GM18861 (cell line): ENCODE measurements at regions not wholly inside any gene's neighbourhood (a gene's known extent, or its start where the extent isn't known, plus 50 kb on each side); places are given as distances from the start of the nearest gene placed in this dataset.
"Not testable (repeated sequence)": the region's sequence is repeated elsewhere in the genome, so short reads cannot be mapped to it uniquely, and the experiment has no call there.

Experiments used
- ATAC-seq: cut with Tn5 transposase; IDR thresholded peaks from one replicate; pipeline ENCODE4 v1.9.1; 2021; ENCODE audit not compliant: unreplicated experiment

DNA sequence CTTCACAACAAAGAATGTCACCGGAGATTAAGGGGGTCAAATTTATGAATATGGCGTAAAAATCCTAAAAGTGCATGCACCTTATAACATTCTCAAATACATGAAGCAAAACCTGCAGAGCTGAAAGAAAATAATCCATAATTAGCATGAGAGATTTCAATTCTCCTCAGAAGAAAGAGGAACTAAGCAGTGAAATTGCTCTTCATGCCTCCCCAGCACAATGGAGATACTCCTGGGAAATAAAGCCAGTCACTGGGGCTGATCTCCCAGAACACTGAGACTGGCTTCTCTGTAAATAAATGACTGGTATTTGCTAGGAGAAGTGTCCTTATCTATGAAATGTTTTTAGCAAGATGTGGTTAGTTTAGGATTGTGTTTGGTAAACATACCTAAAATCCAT, 68.1 kb downstream of the GOLGA6L6 start:
- ATAC-seq: not testable (repeated sequence)

GRCh38 chr15:20472983-20473382, 68.6 kb downstream of the GOLGA6L6 start:
- ATAC-seq: not testable (repeated sequence)

DNA sequence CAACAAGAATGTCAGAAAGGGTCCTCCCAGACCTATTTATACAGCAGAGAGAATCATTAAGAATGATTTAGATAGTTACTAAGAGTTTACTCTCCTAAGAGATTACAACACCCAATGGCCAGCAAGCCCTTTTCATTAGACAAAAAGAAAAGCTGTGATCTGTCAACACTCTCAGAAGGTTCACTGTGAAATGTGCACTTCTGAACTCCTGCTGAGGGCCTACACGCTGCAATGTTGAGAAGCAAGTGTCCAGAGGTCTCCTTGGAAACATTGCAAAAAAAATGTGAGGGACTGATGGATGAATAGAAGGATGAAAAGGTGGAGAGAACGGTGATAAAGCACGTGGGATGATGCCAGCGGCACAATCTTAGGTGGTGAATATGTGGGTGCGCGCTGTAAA, 70.8 kb downstream of the GOLGA6L6 start:
- ATAC-seq: not testable (repeated sequence)

DNA sequence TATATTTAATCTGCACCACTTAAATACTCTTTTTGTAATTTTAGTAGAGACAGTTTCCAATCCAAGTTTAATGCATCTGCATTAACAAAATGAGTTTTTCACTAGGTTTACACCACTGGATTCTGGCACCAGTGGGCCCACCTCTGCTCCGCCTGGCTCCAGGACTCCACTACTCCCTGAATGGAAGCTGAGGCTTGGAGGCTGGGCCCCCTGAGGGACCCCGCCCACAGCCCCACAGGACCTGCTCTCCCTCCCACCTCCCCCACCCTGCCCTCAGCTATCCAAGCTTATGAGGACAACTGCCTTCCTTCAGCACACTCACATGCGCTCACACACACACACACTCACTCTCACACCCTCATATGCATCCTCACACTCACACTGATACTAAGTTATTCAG, 100.5 kb downstream of the GOLGA6L6 start:
- not testable (repeated sequence) for ATAC-seq

- ATAC-seq: not testable (repeated sequence)
These were observed 101.2 kb downstream of the GOLGA6L6 start for GRCh38 chr15:20440390-20440789.

DNA sequence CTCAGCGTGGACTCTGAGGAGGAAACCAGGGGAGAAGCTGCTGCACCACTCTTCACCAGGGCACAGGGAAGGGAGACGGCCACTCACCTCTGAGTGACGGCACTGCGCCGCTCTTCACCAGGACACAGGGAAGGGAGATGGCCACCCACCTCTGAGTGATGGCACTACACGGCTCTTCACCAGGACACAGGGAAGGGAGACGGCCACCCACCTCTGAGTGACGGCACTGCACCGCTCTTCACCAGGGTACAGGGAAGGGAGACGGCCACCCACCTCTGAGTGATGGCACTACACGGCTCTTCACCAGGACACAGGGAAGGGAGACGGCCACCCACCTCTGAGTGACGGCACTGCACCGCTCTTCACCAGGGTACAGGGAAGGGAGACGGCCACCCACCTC, 102.5 kb downstream of the GOLGA6L6 start:
- not testable (repeated sequence) for ATAC-seq

GRCh38 chr15:20438255-20438654, 103.3 kb downstream of the GOLGA6L6 start:
- not testable (repeated sequence) for ATAC-seq

DNA sequence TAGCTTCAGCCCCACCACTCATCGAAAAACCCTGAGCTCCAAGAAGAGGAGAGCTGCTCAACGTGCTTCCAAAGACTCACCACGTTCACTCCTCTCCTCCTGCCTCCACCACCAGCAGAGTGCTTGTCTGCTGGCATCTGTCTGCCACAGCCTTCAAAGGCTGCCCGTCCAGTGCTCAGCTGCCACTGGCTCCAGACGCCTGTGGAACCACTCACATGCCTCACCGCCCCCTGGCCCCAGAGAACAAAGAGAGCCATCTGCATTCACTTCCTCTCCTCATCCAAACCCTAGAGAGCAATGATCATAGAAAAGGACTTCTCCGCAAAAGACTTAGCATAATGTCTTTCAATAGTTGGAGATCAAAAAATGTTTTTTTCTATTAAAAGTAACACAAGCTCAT, 108.1 kb downstream of the GOLGA6L6 start:
- not testable (repeated sequence) for ATAC-seq

DNA sequence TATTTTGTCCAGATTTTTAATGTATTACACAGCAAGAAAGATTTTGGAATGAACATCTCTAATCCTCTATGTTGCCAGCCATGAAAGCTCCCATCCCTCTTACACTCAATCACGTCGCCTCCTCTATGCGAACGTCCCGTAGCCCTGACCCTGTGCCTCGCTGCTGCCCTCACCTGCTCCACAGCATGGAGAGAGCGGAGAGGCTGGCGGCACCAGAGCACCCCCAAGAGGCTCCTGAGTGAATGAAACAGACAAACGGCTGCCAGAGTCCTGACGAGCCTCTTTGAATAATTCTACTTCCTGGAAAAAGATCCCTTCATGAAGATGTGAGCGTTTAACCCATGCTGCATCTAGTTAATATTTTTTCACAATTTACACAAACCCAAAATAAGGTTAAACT, 111.1 kb downstream of the GOLGA6L6 start:
- ATAC-seq: not testable (repeated sequence)

- not testable (repeated sequence) for ATAC-seq
These were observed 120.9 kb downstream of the GOLGA6L6 start for GRCh38 chr15:20420710-20421109.

- ATAC-seq: not testable (repeated sequence)
These were observed 125.0 kb downstream of the GOLGA6L6 start for GRCh38 chr15:20416618-20417017.

GRCh38 chr15:20409667-20410198, 131.9 kb downstream of the GOLGA6L6 start:
- not testable (repeated sequence) for ATAC-seq

DNA sequence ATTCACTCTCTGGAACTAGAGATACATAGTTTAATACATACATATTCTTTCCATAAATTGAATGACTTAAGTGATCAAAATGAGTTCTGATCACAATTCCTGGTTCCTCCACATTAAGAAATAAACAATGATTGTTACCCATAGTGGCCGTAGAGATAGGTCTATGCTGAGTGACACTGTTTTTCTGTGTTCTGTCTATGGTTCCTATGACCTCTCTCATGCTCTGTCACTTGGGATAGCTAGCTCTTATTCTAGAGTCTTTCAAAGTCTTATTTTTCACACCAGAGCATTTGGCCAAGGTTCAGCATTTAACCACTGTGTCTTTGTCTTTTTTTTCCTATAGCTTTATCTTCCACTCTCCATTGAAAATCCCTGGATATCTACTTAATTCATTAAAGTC, 132.4 kb downstream of the GOLGA6L6 start:
- ATAC-seq: no peak

DNA sequence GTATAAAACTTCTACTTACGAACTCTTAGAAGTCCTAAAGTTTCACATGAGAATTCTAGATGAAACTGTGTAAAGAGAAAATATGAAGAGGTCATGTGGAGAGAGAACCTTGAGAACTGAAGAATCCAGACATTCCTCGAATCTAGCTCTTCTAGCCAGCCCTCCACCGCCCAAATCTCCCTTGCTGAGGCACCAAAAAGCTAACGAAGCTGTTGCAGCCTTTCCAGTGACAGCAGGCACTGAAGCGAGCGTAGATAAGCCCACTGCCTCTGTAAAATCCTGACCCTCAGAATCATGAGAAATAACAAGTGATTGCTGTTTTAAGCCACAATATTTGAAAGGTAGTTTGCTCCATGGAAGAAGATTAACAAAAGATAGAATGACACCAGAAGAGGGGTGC, 134.0 kb downstream of the GOLGA6L6 start:
- ATAC-seq: no peak

DNA sequence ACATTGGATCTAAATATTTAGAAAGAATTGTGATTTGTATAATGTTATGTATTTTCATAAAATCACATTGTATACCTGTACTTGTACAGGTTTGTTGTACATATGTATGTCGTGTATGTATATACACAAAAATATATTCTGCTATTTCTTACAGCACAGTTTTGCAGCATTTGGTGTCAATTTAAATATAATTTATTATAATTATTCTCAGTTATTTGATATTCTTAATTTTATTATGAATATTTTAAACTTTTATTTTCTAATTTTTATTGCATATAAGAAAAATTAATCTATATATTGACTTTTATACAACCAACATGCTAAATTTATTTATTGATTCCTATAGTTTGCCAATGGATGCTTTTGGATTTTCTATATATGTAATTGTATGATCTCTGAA, 137.0 kb downstream of the GOLGA6L6 start:
- not testable (repeated sequence) for ATAC-seq

GRCh38 chr15:20402586-20402985, 139.0 kb downstream of the GOLGA6L6 start:
- not testable (repeated sequence) for ATAC-seq

- not testable (repeated sequence) for ATAC-seq
These were observed 140.5 kb downstream of the GOLGA6L6 start for GRCh38 chr15:20401058-20401457.

DNA sequence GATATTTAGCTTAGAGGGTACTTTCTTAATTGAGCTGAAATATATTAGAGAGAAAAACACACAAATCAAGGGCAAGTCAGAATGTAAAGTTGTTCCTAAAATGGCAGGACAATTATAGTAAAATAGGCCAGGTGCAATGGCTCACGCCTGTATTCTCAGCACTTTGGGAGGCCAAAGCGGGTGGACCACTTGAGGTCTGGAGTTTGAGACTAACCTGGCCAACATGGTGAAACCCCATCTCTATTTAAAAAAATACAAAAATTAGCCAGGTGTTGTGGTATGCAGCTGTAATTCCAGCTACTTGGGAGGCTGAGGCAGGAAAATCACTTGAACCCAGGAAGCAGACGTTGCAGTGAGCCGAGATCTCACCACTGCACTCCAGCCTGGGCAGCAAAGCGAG, 142.9 kb downstream of the GOLGA6L6 start:
- ATAC-seq: not testable (repeated sequence)

- ATAC-seq: not testable (repeated sequence)
These were observed 153.4 kb downstream of the GOLGA6L6 start for GRCh38 chr15:20388161-20388560.

GRCh38 chr15:20386198-20386597, 155.4 kb downstream of the GOLGA6L6 start:
- ATAC-seq: no peak

- ATAC-seq: not testable (repeated sequence)
These were observed 161.4 kb downstream of the GOLGA6L6 start for GRCh38 chr15:20380199-20380598.

- ATAC-seq: no peak
These were observed 164.7 kb downstream of the GOLGA6L6 start for GRCh38 chr15:20376872-20377271.

GRCh38 chr15:20372416-20372815, 169.2 kb downstream of the GOLGA6L6 start:
- not testable (repeated sequence) for ATAC-seq
